HUES48 (cell line): ENCODE measurements at regions not wholly inside any gene's neighbourhood (a gene's known extent, or its start where the extent isn't known, plus 50 kb on each side); places are given as distances from the start of the nearest gene placed in this dataset.

ENCODE experiments used
- H3K27ac ChIP-seq: one replicate; pipeline ENCODE4 v1.7.0; 2013; ENCODE audit warnings: low read depth, low read length, inconsistent platforms
- H3K27me3 ChIP-seq: 2 replicates; pipeline ENCODE4 v1.6.1; 2013; ENCODE audit warnings: mild to moderate bottlenecking, low read length; ENCODE audit not compliant: control insufficient read depth, insufficient read depth
- H3K36me3 ChIP-seq: 2 replicates; pipeline ENCODE4 v1.6.1; 2013; ENCODE audit warnings: low read length; ENCODE audit not compliant: control insufficient read depth, insufficient read depth
- H3K4me1 ChIP-seq: 2 replicates; pipeline ENCODE4 v1.6.1; 2013; ENCODE audit warnings: mild to moderate bottlenecking, low read length; ENCODE audit not compliant: control insufficient read depth, insufficient read depth
- H3K4me3 ChIP-seq: 2 replicates; pipeline ENCODE4 v1.5.1; 2013; ENCODE audit warnings: mild to moderate bottlenecking, low read depth, low read length
- H3K9ac ChIP-seq: 2 replicates; pipeline ENCODE4 v1.6.1; 2013; ENCODE audit warnings: mild to moderate bottlenecking, low read depth, low read length, moderate library complexity
- H3K9me3 ChIP-seq: 2 replicates; pipeline ENCODE4 v1.6.1; 2013; ENCODE audit warnings: low read length; ENCODE audit not compliant: control insufficient read depth, insufficient read depth

DNA sequence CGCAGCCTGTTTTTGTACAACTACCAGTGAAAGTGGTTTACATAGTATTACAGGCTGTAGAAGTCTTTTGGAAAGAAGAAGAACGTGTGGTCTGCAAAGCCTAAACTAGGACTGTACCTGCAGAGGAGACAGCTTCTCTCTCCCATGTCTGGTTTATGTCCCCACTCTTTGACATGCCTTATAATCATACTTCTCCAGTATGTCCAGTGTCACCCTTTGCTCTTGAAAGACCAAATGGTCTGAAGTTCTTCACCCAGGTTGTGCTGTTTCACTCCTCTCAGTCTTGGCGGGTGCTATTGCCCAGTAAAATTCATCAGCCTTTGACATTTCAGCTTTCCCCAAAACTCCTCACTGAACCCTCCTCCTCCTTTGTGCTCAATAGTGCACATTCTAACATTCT lies 676.0 kb upstream of the TENM4 start:
- no peaks in the 10 kb centered on the region for H3K27me3 ChIP-seq
- no peak overlapping the region for H3K4me3 ChIP-seq
- H3K27ac ChIP-seq: no peak overlapping the region
- no peaks in the 10 kb centered on the region for H3K9me3 ChIP-seq
- no peak overlapping the region for H3K9ac ChIP-seq
- H3K4me1 ChIP-seq: no peaks in the 10 kb centered on the region
- H3K36me3 ChIP-seq: no peaks in the 10 kb centered on the region

DNA sequence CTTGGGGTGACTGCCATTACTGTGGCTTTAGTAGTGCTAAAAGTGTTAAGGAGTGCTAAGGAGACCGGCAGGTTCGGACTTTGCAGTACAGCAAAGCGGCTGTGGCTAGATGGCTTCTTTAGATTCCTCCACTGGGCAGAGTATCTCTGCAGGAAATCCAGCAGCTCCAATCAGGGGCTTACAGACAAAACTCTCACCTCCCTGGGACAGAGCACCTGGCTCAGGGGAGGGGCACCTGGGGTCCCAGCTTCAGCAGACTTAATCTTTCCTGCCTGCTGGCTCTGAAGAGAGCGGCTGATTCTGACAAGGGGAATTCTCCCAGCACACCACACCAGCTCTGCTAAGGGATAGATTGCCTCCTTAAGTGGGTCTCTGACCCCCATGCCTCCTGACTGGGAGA lies 668.8 kb upstream of the TENM4 start:
- no peak overlapping the region for H3K4me3 ChIP-seq
- H3K36me3 ChIP-seq: no peaks in the 10 kb centered on the region
- H3K27ac ChIP-seq: no peak overlapping the region
- no peaks in the 10 kb centered on the region for H3K4me1 ChIP-seq
- H3K27me3 ChIP-seq: no peaks in the 10 kb centered on the region
- no peaks in the 10 kb centered on the region for H3K9me3 ChIP-seq
- H3K9ac ChIP-seq: no peak overlapping the region

DNA sequence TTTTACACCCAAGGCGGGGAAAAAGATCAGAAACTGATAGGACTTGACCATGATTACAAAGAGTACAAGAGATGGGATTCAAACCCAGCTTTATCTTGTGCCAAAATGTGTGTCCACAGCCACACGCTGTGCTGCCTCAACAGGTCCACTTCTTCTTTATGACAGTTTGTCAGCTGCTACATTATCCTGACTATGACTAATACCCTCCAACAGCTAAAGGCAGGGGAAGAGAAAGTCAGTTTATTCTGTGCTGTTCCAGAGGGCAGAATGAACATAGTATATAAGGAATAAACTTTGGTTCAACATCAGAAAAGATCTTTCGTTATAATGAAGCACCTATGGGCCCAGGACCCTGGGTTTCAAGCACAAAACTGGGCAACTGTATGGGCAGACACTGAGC lies 668.2 kb upstream of the TENM4 start:
- H3K36me3 ChIP-seq: no peaks in the 10 kb centered on the region
- H3K27ac ChIP-seq: no peak overlapping the region
- no peaks in the 10 kb centered on the region for H3K27me3 ChIP-seq
- no peak overlapping the region for H3K9ac ChIP-seq
- no peaks in the 10 kb centered on the region for H3K9me3 ChIP-seq
- H3K4me1 ChIP-seq: no peaks in the 10 kb centered on the region
- H3K4me3 ChIP-seq: no peak overlapping the region

DNA sequence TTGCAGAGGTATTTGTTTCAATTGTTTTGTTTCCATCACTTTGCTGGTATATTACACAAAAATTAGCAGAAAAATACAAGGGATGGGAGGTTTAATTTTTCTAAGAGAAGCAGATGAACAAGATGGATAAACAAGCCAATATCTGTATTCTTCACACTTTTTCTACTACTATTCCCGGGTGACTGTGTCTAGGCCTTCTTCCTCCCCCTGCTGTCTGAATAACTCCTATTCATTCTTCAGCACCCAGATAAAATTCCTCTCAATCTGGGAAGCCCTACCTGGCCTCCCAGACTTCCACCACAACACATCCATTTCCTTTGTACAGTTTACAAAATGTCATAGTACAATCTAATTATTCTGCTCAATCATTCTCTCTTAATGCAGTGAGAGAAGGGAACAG lies 666.6 kb upstream of the TENM4 start:
- H3K27me3 ChIP-seq: no peaks in the 10 kb centered on the region
- H3K9me3 ChIP-seq: no peaks in the 10 kb centered on the region
- no peaks in the 10 kb centered on the region for H3K4me1 ChIP-seq
- H3K27ac ChIP-seq: no peak overlapping the region
- no peaks in the 10 kb centered on the region for H3K36me3 ChIP-seq
- no peak overlapping the region for H3K4me3 ChIP-seq
- no peak overlapping the region for H3K9ac ChIP-seq

DNA sequence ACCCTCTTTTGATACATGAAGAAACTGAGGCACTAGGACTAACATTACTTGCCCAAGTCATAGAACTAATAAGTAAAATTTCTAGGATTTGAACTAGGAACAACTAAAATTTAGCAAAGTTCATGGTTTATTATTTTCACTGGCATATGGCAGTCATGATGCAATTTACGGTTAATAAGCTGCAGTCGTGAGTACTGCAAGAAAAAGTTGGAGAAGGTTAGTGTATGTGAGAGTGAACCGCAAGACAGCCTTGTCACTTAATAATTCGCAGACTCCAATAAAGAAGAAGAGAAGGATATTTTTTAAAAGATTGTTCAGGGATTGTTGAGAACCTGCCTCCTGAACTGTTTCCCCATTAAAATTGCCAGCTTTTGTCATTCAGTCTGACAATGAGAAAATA lies 663.4 kb upstream of the TENM4 start:
- Histone ChIP-seq H3K9me3 (no peaks in the 10 kb centered on the region), H3K27ac (no peak overlapping the region), H3K36me3 (no peaks in the 10 kb centered on the region), H3K27me3 (no peaks in the 10 kb centered on the region), H3K4me1 (no peaks in the 10 kb centered on the region), H3K4me3 (no peak overlapping the region), H3K9ac (no peak overlapping the region)

DNA sequence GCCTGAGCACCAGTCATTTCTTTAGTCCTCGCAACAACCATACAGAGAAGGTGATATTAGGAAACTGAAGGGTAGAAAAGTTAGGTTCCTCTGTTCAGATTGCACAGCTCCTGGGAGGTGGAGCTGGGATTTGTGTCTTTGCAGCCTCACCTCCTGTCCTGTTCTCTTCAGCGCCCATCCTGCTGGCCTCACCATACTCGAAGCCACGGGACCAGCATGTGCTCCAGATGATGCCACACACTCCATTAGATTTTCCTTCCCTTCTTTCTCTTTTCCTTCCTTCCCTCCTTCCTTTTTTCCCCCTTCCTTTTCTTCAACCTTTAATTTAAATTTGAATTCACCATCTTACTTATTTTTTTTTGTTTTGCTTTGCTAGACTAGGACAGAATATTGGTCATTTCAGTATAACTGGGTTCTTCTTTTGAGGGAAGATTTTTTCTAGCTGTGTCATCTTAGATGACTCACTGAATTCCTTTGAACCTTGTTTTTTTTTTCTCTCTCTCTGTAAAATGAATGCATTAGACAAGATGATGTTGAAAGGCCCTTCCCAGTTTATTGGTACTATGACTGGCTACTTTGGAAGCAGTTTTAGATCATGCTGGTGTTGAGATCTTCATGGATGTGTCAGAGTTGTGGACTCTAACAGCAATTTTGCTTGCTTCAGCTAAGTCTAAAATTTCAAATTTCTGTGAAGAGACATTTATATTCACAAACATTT lies 662.5 kb upstream of the TENM4 start:
- Histone ChIP-seq H3K4me1 (no peaks in the 10 kb centered on the region), H3K9ac (no peak overlapping the region), H3K36me3 (no peaks in the 10 kb centered on the region), H3K27me3 (no peaks in the 10 kb centered on the region), H3K9me3 (no peaks in the 10 kb centered on the region), H3K27ac (no peak overlapping the region), H3K4me3 (no peak overlapping the region)

DNA sequence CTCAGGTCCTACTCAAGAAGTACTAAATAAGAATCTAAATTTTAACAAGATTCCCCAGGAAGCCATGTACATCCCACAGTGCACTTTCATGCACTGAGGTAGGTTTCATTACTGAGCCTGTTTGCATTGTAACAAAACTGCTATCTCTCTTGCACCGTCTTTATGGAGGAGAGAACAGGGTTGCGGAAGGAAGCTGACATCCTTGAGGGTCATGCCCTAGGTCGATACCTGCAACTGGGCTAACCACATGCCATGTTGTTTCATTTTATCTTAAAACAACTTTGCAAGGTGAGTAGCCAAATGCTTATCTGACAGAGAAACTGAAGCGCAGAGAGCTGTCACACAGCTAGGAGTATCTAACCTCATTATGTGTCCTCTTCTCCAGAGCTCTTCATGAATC lies 656.3 kb upstream of the TENM4 start:
- Histone ChIP-seq H3K27ac (no peak overlapping the region), H3K36me3 (no peaks in the 10 kb centered on the region), H3K4me3 (no peak overlapping the region), H3K27me3 (no peaks in the 10 kb centered on the region), H3K9me3 (no peaks in the 10 kb centered on the region), H3K4me1 (no peaks in the 10 kb centered on the region), H3K9ac (no peak overlapping the region)

GRCh38 chr11:80096736-80097135 lies 655.9 kb upstream of the TENM4 start:
- H3K36me3 ChIP-seq: no peaks in the 10 kb centered on the region
- H3K9ac ChIP-seq: no peak overlapping the region
- H3K4me3 ChIP-seq: no peak overlapping the region
- H3K4me1 ChIP-seq: no peaks in the 10 kb centered on the region
- H3K27me3 ChIP-seq: no peaks in the 10 kb centered on the region
- no peak overlapping the region for H3K27ac ChIP-seq
- H3K9me3 ChIP-seq: no peaks in the 10 kb centered on the region

- no peaks in the 10 kb centered on the region for H3K36me3 ChIP-seq
- H3K4me3 ChIP-seq: no peak overlapping the region
Measured at GRCh38 chr11:80086496-80087055, 645.7 kb upstream of the TENM4 start.

DNA sequence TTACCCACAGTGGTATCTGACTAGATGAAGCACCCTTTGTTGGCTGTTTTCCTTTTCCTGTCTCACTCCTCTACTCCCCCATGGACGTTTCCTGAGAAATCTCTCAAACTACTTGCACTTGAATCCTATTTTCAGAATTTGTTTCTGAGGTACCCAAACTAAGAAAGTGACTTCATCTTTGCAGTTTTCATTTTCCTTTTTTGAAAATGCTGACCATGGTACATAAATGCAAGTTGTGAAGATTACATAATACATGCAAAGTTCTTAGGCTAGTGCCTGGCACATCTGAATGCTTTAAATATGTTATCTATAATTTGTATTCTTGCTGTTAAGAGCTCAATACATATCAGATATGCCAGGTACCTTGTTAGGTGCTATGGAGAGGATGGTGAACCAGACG lies 644.7 kb upstream of the TENM4 start:
- Histone ChIP-seq H3K4me1 (no peaks in the 10 kb centered on the region), H3K4me3 (no peak overlapping the region), H3K36me3 (no peaks in the 10 kb centered on the region), H3K9ac (no peak overlapping the region), H3K9me3 (no peaks in the 10 kb centered on the region), H3K27ac (no peak overlapping the region), H3K27me3 (no peaks in the 10 kb centered on the region)

More at GRCh38 chr11:80086496-80087055, 645.7 kb upstream of the TENM4 start:
- no peaks in the 10 kb centered on the region for H3K4me1 ChIP-seq
- no peaks in the 10 kb centered on the region for H3K9me3 ChIP-seq
- no peak overlapping the region for H3K27ac ChIP-seq
- H3K9ac ChIP-seq: no peak overlapping the region
- H3K27me3 ChIP-seq: no peaks in the 10 kb centered on the region

GRCh38 chr11:80084608-80085007 lies 643.8 kb upstream of the TENM4 start:
- H3K27me3 ChIP-seq: no peaks in the 10 kb centered on the region
- no peaks in the 10 kb centered on the region for H3K4me1 ChIP-seq
- no peaks in the 10 kb centered on the region for H3K36me3 ChIP-seq
- H3K9me3 ChIP-seq: no peaks in the 10 kb centered on the region
- H3K27ac ChIP-seq: no peak overlapping the region
- no peak overlapping the region for H3K9ac ChIP-seq
- no peak overlapping the region for H3K4me3 ChIP-seq
